22Rv1 (cell line): ENCODE measurements at regions not wholly inside any gene's neighbourhood (a gene's known extent, or its start where the extent isn't known, plus 50 kb on each side); places are given as distances from the start of the nearest gene placed in this dataset.

ENCODE experiments used
- H3K27ac ChIP-seq: fragments of 450-650 bp; 2 replicates; pipeline ENCODE4 v1.5.1; 2017
- ZFX ChIP-seq: fragments of 450-650 bp; IDR thresholded peaks from 2 replicates; pipeline ENCODE4 v1.6.1; 2017; ENCODE audit warnings: antibody characterized with exemption, borderline replicate concordance
- TF ChIP-seq, protein P1 (sequence below): fragments of 450-650 bp; IDR thresholded peaks from 2 replicates; pipeline ENCODE4 v1.5.1; 2017; ENCODE audit warnings: mild to moderate bottlenecking

- no peak overlapping the region for H3K27ac ChIP-seq
- no peak for TF ChIP-seq ZFX
- TF ChIP-seq, protein P1, sequence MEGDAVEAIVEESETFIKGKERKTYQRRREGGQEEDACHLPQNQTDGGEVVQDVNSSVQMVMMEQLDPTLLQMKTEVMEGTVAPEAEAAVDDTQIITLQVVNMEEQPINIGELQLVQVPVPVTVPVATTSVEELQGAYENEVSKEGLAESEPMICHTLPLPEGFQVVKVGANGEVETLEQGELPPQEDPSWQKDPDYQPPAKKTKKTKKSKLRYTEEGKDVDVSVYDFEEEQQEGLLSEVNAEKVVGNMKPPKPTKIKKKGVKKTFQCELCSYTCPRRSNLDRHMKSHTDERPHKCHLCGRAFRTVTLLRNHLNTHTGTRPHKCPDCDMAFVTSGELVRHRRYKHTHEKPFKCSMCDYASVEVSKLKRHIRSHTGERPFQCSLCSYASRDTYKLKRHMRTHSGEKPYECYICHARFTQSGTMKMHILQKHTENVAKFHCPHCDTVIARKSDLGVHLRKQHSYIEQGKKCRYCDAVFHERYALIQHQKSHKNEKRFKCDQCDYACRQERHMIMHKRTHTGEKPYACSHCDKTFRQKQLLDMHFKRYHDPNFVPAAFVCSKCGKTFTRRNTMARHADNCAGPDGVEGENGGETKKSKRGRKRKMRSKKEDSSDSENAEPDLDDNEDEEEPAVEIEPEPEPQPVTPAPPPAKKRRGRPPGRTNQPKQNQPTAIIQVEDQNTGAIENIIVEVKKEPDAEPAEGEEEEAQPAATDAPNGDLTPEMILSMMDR, result no peak
Observed at GRCh38 chr4:135236048-135236447, 1034.5 kb upstream of the PABPC4L start.

GRCh38 chr4:135227842-135228241 lies 1026.3 kb upstream of the PABPC4L start:
- TF ChIP-seq ZFX, result no peak
- TF ChIP-seq, protein P1, result no peak
- no peak overlapping the region for H3K27ac ChIP-seq

- H3K27ac ChIP-seq, result no peak overlapping the region
- no peak for TF ChIP-seq ZFX
- TF ChIP-seq, protein P1, result no peak
Observed at GRCh38 chr4:135225551-135225950, 1024.0 kb upstream of the PABPC4L start.

DNA sequence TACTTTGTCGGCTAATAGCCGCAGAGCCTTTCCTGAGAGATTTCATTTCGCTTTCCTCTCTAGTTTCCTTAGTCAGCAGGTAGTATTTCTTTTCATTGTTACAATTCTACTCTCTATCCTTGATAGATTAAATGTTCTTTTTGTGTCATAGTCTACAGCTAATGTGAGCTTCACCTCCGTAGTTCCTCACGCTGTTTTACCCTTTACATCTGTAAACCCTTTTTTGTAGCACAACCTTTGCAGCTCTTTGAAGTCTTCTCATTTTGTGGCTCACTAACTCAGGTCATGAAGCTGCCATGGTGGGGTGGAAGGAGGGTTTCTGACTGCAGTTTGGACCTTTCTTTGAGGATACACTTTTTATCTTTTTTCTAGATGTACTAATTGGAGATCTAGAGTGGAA lies 1008.8 kb upstream of the PABPC4L start:
- H3K27ac ChIP-seq, result no peak overlapping the region
- no peak for TF ChIP-seq ZFX
- TF ChIP-seq, protein P1, result no peak

GRCh38 chr4:135207531-135207930 lies 1005.9 kb upstream of the PABPC4L start:
- no peak overlapping the region for H3K27ac ChIP-seq
- TF ChIP-seq, protein P1, result no peak
- TF ChIP-seq ZFX, result no peak

DNA sequence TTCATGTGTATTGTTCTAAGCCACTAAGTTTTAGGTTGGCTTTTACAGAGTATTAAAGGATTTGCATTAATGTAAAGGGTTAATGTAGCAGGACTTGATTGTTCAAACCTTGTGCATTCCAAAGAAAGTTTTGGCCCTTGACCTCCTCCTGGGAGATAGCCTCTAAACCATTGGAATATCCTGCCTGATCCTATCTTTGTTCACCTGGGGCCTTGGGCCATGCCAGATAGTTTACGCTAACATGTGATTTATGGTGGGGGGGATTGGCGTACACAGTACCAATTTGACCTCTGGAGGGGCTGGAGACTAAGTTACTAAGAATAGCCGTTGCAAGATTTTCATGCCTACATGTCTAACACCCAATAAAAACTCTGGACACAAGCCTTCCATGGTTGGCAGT lies 1002.7 kb upstream of the PABPC4L start:
- H3K27ac ChIP-seq, result no peak overlapping the region
- no peak for TF ChIP-seq ZFX
- TF ChIP-seq, protein P1, result no peak

GRCh38 chr4:135201081-135201480 lies 999.5 kb upstream of the PABPC4L start:
- no peak for TF ChIP-seq ZFX

DNA sequence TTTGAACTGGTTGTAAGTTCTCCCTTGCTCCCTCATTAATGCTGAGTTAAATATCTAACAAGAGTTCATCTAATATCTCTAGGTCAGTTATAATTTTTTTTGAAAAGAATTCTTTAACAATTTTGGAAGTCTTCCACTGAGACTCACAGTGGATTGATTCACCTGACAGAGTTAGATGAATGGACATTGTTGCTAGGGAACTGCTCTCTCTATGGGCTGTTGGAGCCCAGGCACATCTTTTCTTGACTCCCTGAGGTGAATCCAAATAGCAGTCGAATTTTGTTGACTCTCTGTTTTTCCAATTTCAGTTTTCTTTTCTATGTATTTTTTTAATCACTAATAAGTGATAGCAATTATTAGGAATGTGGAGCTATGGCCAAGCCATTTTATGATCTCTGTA lies 996.1 kb upstream of the PABPC4L start:
- TF ChIP-seq, protein P1, result no peak
- no peak for TF ChIP-seq ZFX
- no peak overlapping the region for H3K27ac ChIP-seq

More at GRCh38 chr4:135201081-135201480, 999.5 kb upstream of the PABPC4L start:
- no peak overlapping the region for H3K27ac ChIP-seq
